Ishikawa (cell line): ENCODE measurements at regions not wholly inside any gene's neighbourhood (a gene's known extent, or its start where the extent isn't known, plus 50 kb on each side); places are given as distances from the start of the nearest gene placed in this dataset.

Experiments
- TAF1 ChIP-seq: IDR thresholded peaks from 2 replicates; pipeline ENCODE4 v1.6.1; 2012; ENCODE audit warnings: low read depth, mild to moderate bottlenecking
- YY1 ChIP-seq: IDR thresholded peaks from 2 replicates; pipeline ENCODE4 v1.6.1; 2012; ENCODE audit warnings: low read depth

DNA sequence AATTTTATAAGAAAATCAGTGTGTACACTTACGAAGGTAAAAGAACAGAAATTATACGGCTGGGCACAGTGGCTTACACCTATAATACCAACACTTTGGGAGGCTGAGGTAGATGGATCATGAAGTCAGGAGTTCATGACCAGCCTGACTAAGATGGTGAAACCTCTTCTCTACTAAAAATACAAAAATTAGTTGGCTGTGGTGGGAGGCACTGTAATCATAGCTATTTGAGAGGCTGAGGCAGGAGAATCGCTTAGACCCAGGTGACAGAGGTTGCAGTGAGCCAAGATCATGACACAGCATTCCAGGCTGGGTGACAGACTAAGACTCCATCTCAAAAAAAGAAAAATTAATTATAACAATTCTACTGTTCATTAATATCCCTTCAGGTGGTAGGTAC, 151.9 kb downstream of the ZNF737 start:
- TF ChIP-seq YY1 (no peak), TAF1 (no peak)
